Subcutaneous abdominal adipose tissue (tissue), 5 donors: ENCODE measurements at regions not wholly inside any gene's neighbourhood (a gene's known extent, or its start where the extent isn't known, plus 50 kb on each side); places are given as distances from the start of the nearest gene placed in this dataset.

Experiments
- H3K27ac ChIP-seq: one replicate; pipeline ENCODE4 v1.7.0; 2013; ENCODE audit warnings: low read depth, mild to moderate bottlenecking, inconsistent platforms, low read length, moderate library complexity
- H3K27me3 ChIP-seq, 5 donors: one replicate each; pipeline ENCODE4 v1.7.0; 2013; ENCODE audit warnings: low read length in 5 of 5, inconsistent platforms in 1 of 5; ENCODE audit not compliant: control insufficient read depth in 5 of 5, insufficient read depth in 4 of 5
- H3K36me3 ChIP-seq, 5 donors: one replicate each; pipeline ENCODE4 v1.7.0; 2013; ENCODE audit warnings: low read length in 5 of 5; ENCODE audit not compliant: control insufficient read depth in 5 of 5, insufficient read depth in 5 of 5
- H3K4me1 ChIP-seq, 5 donors: one replicate each; pipeline ENCODE4 v1.7.0; 2013; ENCODE audit warnings: low read length in 5 of 5, mild to moderate bottlenecking in 3 of 5, moderate library complexity in 1 of 5; ENCODE audit not compliant: control insufficient read depth in 5 of 5, insufficient read depth in 5 of 5
- H3K4me3 ChIP-seq, 5 donors: one replicate each; pipeline ENCODE4 v1.7.0; 2013; ENCODE audit warnings: low read length in 5 of 5, low read depth in 1 of 5
- H3K9ac ChIP-seq, 5 donors: one replicate each; pipeline ENCODE4 v1.7.0; 2013; ENCODE audit warnings: low read length in 5 of 5, mild to moderate bottlenecking in 4 of 5, moderate library complexity in 3 of 5
- H3K9me3 ChIP-seq, 5 donors: one replicate each; pipeline ENCODE4 v1.7.0; 2013; ENCODE audit warnings: low read length in 5 of 5; ENCODE audit not compliant: control insufficient read depth in 5 of 5
- donor health status: healthy.
- donor health status: healthy.
- donor health status: healthy.
- donor health status: healthy.
- donor health status: healthy.

GRCh38 chr6:126625019-126625418 lies 285.1 kb downstream of the CENPW start:
- Histone ChIP-seq H3K9ac (no peak overlapping the region), H3K36me3 (no peaks in the 10 kb centered on the region), H3K9me3 (no peaks in the 10 kb centered on the region), H3K27ac (no peak overlapping the region), H3K27me3 (no peaks in the 10 kb centered on the region), H3K4me1 (no peaks in the 10 kb centered on the region), H3K4me3 (no peak overlapping the region)

GRCh38 chr6:126628125-126628524 lies 288.2 kb downstream of the CENPW start:
- no peaks in the 10 kb centered on the region for H3K9me3 ChIP-seq
- no peaks in the 10 kb centered on the region for H3K4me1 ChIP-seq
- no peaks in the 10 kb centered on the region for H3K36me3 ChIP-seq
- H3K27ac ChIP-seq = no peak overlapping the region
- no peak overlapping the region for H3K9ac ChIP-seq
- no peak overlapping the region for H3K4me3 ChIP-seq
- no peaks in the 10 kb centered on the region for H3K27me3 ChIP-seq

GRCh38 chr6:126631363-126631762 lies 291.4 kb downstream of the CENPW start:
- Histone ChIP-seq H3K4me1 (no peaks in the 10 kb centered on the region), H3K9ac (no peak overlapping the region), H3K4me3 (no peak overlapping the region), H3K36me3 (no peaks in the 10 kb centered on the region), H3K27me3 (no peaks in the 10 kb centered on the region), H3K9me3 (no peaks in the 10 kb centered on the region), H3K27ac (no peak overlapping the region)

- Histone ChIP-seq H3K27me3 (no peaks in the 10 kb centered on the region), H3K27ac (no peak overlapping the region), H3K36me3 (no peaks in the 10 kb centered on the region), H3K9me3 (no peaks in the 10 kb centered on the region), H3K4me1 (no peaks in the 10 kb centered on the region), H3K9ac (no peak overlapping the region), H3K4me3 (no peak overlapping the region)
Observed at GRCh38 chr6:126632271-126632670, 292.4 kb downstream of the CENPW start.

GRCh38 chr6:126633373-126633772 lies 293.5 kb downstream of the CENPW start:
- Histone ChIP-seq H3K9me3 (no peaks in the 10 kb centered on the region), H3K9ac (no peak overlapping the region), H3K27ac (no peak overlapping the region), H3K4me3 (no peak overlapping the region), H3K27me3 (no peaks in the 10 kb centered on the region), H3K36me3 (no peaks in the 10 kb centered on the region), H3K4me1 (no peaks in the 10 kb centered on the region)

- Histone ChIP-seq H3K4me1 (no peaks in the 10 kb centered on the region), H3K27me3 (no peaks in the 10 kb centered on the region), H3K9ac (no peak overlapping the region), H3K4me3 (no peak overlapping the region), H3K9me3 (no peaks in the 10 kb centered on the region), H3K36me3 (no peaks in the 10 kb centered on the region), H3K27ac (no peak overlapping the region)
Observed at GRCh38 chr6:126640356-126640755, 300.4 kb downstream of the CENPW start.

- Histone ChIP-seq H3K36me3 (no peaks in the 10 kb centered on the region), H3K27me3 (no peaks in the 10 kb centered on the region), H3K4me1 (no peaks in the 10 kb centered on the region), H3K9me3 (no peaks in the 10 kb centered on the region), H3K4me3 (no peak overlapping the region), H3K9ac (no peak overlapping the region), H3K27ac (no peak overlapping the region)
Observed at GRCh38 chr6:126640921-126641320, 301.0 kb downstream of the CENPW start.

GRCh38 chr6:126641641-126642040 lies 301.7 kb downstream of the CENPW start:
- Histone ChIP-seq H3K9ac (no peak overlapping the region), H3K4me3 (no peak overlapping the region), H3K27me3 (no peaks in the 10 kb centered on the region), H3K4me1 (no peaks in the 10 kb centered on the region), H3K27ac (no peak overlapping the region), H3K36me3 (no peaks in the 10 kb centered on the region), H3K9me3 (no peaks in the 10 kb centered on the region)

- Histone ChIP-seq H3K4me1 (no peaks in the 10 kb centered on the region), H3K9me3 (no peaks in the 10 kb centered on the region), H3K4me3 (no peak overlapping the region)
Observed at GRCh38 chr6:126643352-126643751, 303.4 kb downstream of the CENPW start.

GRCh38 chr6:126650931-126651330 lies 311.0 kb downstream of the CENPW start:
- Histone ChIP-seq H3K9me3 (peaks cover 0 to 4% (median 0%) of the 10 kb centered on the region in 5 donors), H3K27me3 (no peaks in the 10 kb centered on the region), H3K27ac (no peak overlapping the region), H3K9ac (no peak overlapping the region), H3K36me3 (no peaks in the 10 kb centered on the region), H3K4me1 (no peaks in the 10 kb centered on the region), H3K4me3 (no peak overlapping the region)

More at GRCh38 chr6:126643352-126643751, 303.4 kb downstream of the CENPW start:
- no peaks in the 10 kb centered on the region for H3K36me3 ChIP-seq
- no peaks in the 10 kb centered on the region for H3K27me3 ChIP-seq
- no peak overlapping the region for H3K9ac ChIP-seq
- no peak overlapping the region for H3K27ac ChIP-seq
